ENCODE measurements at regions not wholly inside any gene's neighbourhood (a gene's known extent, or its start where the extent isn't known, plus 50 kb on each side); places are given as distances from the start of the nearest gene placed in this dataset.
"Not testable (repeated sequence)": the region's sequence is repeated elsewhere in the genome, so short reads cannot be mapped to it uniquely, and the experiment has no call there.

GRCh38 chr4:164109503-164109902 lies 615.0 kb downstream of the TMA16 start:
- DNase-seq: no peak

GRCh38 chr4:164115236-164115635 lies 620.7 kb downstream of the TMA16 start:
- no peak for DNase-seq

GRCh38 chr4:164116286-164116685 lies 621.8 kb downstream of the TMA16 start:
- DNase-seq: no peak

GRCh38 chr4:164134388-164134787 lies 619.5 kb upstream of the SMIM31 start:
- no peak for DNase-seq

GRCh38 chr4:164136180-164136616 lies 617.7 kb upstream of the SMIM31 start:
- DNase-seq: no peak

GRCh38 chr4:164138521-164138920 lies 615.4 kb upstream of the SMIM31 start:
- DNase-seq: no peak

- no peak for DNase-seq
Observed at GRCh38 chr4:164139291-164139690, 614.6 kb upstream of the SMIM31 start.

GRCh38 chr4:164141755-164142375 lies 612.1 kb upstream of the SMIM31 start:
- DNase-seq: not testable (repeated sequence)

- no peak for DNase-seq
Observed at GRCh38 chr4:164154416-164154815, 599.5 kb upstream of the SMIM31 start.

- DNase-seq: no peak
Observed at GRCh38 chr4:164169591-164169990, 584.3 kb upstream of the SMIM31 start.

GRCh38 chr4:164177153-164177552 lies 576.8 kb upstream of the SMIM31 start:
- no peak for DNase-seq

- no peak for DNase-seq
Observed at GRCh38 chr4:164177753-164178152, 576.2 kb upstream of the SMIM31 start.

GRCh38 chr4:164188236-164188635 lies 565.7 kb upstream of the SMIM31 start:
- DNase-seq: no peak

- no peak for DNase-seq
Observed at GRCh38 chr4:164192844-164193243, 561.1 kb upstream of the SMIM31 start.

- DNase-seq: no peak
Observed at GRCh38 chr4:164193676-164194075, 560.3 kb upstream of the SMIM31 start.

- DNase-seq: no peak
Observed at GRCh38 chr4:164197556-164197955, 556.4 kb upstream of the SMIM31 start.

GRCh38 chr4:164203476-164203875 lies 550.5 kb upstream of the SMIM31 start:
- DNase-seq: no peak

GRCh38 chr4:164204434-164204833 lies 549.5 kb upstream of the SMIM31 start:
- DNase-seq: no peak

- DNase-seq: no peak
Observed at GRCh38 chr4:164207460-164207859, 546.5 kb upstream of the SMIM31 start.

GRCh38 chr4:164210377-164210776 lies 543.6 kb upstream of the SMIM31 start:
- DNase-seq: no peak

- no peak for DNase-seq
Observed at GRCh38 chr4:164212134-164212533, 541.8 kb upstream of the SMIM31 start.

GRCh38 chr4:164212714-164213113 lies 541.2 kb upstream of the SMIM31 start:
- DNase-seq: no peak

GRCh38 chr4:164215113-164215741 lies 538.7 kb upstream of the SMIM31 start:
- no peak for DNase-seq

- no peak for DNase-seq
Observed at GRCh38 chr4:164221631-164222030, 532.3 kb upstream of the SMIM31 start.

GRCh38 chr4:164224871-164225270 lies 529.1 kb upstream of the SMIM31 start:
- no peak for DNase-seq

Measured in stimulated activated CD4-positive, alpha-beta T cell treated with anti-CD3 and anti-CD28 coated beads, Interleukin-4, amount 100 ng/mL, for 1 hour (primary cell).